Left cardiac atrium (tissue), 4 donors: ENCODE measurements at regions not wholly inside any gene's neighbourhood (a gene's known extent, or its start where the extent isn't known, plus 50 kb on each side); places are given as distances from the start of the nearest gene placed in this dataset.
"Not testable (repeated sequence)": the region's sequence is repeated elsewhere in the genome, so short reads cannot be mapped to it uniquely, and the experiment has no call there.

ENCODE experiments used
- ATAC-seq, 2 donors: fragments of 200-7000 bp; cut with Tn5 transposase; one replicate each; pipeline ENCODE4 v1.9.1; 2020; ENCODE audit warnings: mild to moderate bottlenecking in 2 of 2, moderate library complexity in 2 of 2
- DNase-seq: peaks from one replicate; pipeline ENCODE4 v3.0.0-alpha.2; 2020
- intact Hi-C, 2 donors: fragments of 100-400 bp; cut with DNase I; formaldehyde crosslinking; loops; one replicate each; pipeline versions ENCODE4 v1.14.1 to v1.15.1; 2022 to 2023
- donor health status: DM: no; HTN: yes; CAD: no.
- donor health status: DM: no; HTN: yes; CAD: no; lungs with severe emphysema.
- donor health status: DM: yes; HTN: yes; CAD: no.
- donor health status: Dilated cardiomyopathy.

DNA sequence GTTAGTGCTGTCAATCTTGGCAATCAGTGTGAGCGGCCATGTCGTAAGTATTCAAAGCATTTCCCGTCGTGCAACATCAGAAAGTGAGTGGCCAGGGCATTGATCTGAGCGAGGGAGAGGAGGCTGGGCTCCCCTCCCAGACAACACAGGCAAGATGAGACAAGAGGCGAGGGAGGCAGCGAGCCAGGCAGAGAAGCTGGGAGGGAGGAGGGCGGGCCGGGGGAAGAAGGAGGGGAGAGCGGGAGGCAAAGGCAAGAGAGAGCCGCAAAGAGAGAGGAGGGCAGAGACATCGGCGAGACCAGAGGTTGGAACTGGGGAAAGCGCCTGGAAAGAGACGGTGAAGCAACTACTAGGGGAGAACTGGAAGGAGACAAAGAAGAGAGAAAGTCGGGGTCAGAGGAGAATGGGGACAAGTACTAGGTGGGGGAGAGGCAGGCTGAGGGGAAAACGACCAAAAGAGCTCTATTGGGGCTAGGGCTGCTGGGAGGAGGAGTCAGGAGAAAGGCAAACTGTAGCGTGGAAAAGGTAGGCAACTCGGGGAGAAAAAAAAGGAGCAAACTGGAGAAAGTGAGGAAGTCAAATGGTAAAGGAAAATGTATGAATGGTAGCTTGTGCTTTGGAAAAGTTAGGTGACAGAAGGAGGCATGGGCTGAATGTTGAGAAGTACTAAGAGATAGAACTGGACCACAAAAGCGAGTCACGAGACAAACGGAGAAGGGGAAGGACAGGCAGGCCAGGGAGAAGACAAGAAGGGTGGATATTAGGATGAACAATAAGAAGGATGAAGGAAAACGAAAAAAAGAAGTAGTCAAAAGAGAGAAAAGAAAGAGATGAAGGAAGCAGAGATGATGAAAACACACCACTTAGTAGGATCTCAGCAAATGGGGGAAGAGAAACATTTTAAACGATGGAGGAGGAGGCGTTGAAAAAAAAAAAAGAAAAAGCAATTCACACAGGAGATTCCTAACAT is 130.5 kb upstream of the C11orf58 start:
- peak; percentile 86 for DNase-seq
- ATAC-seq, result peak; percentile 56 to 75
- intact Hi-C loops, result loop anchor here in 1 of 2 donors (5.0 to 10.0 kb wide), 2 partner anchors 253 to 416 kb away; partner anchors contain the start of gene SOX6

DNA sequence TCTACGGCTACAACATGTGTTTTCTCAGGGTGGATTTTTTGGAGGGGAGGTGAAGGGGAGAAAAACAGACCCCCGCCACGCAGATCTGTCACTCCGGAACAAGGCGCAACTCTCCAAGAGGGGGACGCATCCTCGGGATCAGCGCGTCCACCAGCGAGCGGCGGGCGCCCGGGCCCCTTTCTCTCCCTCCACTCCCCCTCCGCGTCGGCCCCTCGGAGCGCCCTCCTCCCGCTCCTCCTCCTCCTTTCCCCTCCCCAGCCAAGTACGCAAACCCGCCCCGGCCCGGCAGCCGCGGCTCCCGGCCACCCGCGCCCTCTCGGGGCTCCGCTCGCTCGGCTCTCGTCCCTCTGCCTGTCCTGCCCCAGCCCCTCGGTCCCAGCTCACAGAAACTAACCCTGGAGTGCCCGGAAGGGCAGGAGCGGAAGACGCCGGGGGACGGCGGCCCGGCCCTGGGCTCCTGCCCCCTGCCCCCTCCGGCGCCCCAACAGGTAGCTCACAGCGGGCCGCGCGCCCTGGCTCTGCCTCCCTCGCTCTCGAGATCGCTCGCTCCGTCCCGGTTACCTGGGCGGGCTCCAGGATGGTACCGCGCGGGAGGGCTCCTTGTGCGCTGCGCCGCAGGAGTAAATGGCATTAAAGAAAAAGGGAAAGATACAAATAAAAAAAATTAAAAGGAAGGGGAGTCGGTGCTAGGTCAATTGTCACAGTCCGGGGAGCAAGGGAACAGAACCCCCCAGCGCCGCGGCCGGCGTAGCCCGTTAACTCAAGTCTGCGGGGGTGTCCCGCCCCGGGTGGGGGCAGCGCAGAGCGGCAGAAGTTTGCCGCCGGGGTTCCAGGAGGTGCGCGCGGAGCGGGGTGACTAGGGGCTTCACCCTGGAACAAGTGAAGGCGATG is 131.4 kb upstream of the C11orf58 start:
- DNase-seq (peak; percentile 68), ATAC-seq (peak; percentile 56 to 61)
- intact Hi-C loops, result loop anchor here in 1 of 2 donors (5.0 to 10.0 kb wide), 2 partner anchors 252 to 415 kb away; partner anchors contain the start of gene SOX6

DNA sequence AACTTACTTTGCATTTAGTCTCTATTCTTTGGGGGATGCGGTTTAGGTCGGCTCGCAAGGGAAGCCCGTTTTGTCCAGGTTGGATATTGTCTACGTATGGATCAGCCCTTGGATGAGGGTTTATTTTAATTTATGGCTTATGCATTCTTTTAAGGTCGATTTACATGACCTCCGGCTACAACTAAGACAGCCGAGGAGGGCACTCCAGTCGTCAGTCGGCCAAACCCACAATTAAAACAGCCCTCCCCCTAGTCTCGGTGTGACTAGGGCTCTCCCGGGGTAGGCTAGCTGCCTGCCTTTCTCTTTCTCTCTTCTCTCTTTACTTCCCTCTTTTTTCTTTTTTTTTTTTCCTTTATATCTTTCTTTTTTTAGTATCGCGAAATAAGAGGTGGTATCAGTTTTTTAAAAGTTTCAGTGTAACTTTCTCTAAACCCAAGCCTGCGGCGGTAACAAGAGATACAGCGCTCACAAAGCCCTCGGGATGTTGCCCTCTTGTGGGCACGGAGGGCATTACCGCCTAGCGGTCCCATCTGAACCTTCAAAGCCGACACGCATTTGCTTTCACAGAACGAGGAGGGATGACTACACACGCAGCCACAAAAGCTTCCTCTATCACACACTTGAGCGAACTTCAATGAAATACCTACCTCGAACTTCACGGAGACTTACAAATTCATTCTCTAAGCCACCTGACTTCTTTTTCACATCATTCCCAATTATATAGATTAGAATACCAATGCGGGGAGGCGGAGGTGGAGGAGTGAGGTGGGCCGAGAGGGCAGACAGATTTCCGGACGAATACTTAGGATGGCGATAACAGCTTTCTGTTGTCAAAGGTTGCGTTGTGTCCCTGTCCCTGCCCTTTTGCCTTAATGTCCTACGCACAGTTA is 132.3 kb upstream of the C11orf58 start:
- intact Hi-C loops, result loop anchor here in 1 of 2 donors (5.0 to 10.0 kb wide), 2 partner anchors 251 to 414 kb away; partner anchors contain the start of gene SOX6
- DNase-seq (peak; percentile 90), ATAC-seq (peak; percentile 50 to 60)

GRCh38 chr11:16605389-16605893 is 133.0 kb upstream of the C11orf58 start:
- intact Hi-C loops, result loop anchor here in 1 of 2 donors (5.0 to 10.0 kb wide), 2 partner anchors 251 to 413 kb away; partner anchors contain the start of gene SOX6
- peak; percentile 0 for ATAC-seq
- peak; percentile 36 for DNase-seq

DNA sequence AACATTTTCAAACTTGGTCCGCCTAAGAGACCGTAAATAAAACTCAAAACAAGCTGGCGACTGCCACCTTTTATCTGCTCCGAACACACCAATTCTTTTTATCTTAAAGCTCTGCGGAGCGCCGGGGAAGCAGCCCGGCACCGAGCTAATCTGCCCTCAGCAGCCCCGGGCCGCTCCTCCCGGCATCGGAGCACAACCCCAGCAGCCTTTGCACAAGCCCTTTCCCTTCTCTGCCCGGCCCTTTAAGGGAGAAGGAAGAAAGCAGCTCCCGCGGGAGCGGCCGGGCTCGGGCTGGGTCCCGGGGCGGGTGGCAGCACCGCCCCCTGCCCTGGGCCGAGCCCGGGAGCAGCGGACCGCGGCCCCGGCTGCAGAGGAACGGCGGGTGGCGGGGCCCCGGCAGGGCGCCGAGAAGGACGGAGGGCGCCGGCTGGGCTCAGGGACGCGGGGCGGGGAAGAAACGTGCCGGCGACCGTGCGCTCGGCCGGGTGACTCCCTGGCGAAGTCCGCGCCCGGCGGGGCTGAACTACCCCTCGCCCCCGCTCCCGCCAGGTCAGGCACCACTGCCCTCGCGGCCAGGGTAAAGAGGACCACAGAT is 133.6 kb upstream of the C11orf58 start:
- intact Hi-C loops, result loop anchor here in 1 of 2 donors (5.0 to 10.0 kb wide), 2 partner anchors 250 to 413 kb away; partner anchors contain the start of gene SOX6
- ATAC-seq (peak; percentile 23 to 39), DNase-seq (peak; percentile 56)

GRCh38 chr11:16603890-16604793 is 134.3 kb upstream of the C11orf58 start:
- intact Hi-C loops, result loop anchor here in 1 of 2 donors (10.0 kb wide), 1 partner anchor 249 kb away; the partner anchor contains the start of gene SOX6
- ATAC-seq (peak; percentile 51 to 56), DNase-seq (peak; percentile 76)

- intact Hi-C loops, result loop anchor here in 1 of 2 donors (10.0 kb wide), 1 partner anchor 248 kb away; the partner anchor contains the start of gene SOX6
- ATAC-seq (no peak), DNase-seq (no peak)
Observed at GRCh38 chr11:16603245-16603644, 135.2 kb upstream of the C11orf58 start.

GRCh38 chr11:16598906-16599305 is 139.5 kb upstream of the C11orf58 start:
- no peak for DNase-seq
- no peak for ATAC-seq
- intact Hi-C loops, result no loop called here

DNA sequence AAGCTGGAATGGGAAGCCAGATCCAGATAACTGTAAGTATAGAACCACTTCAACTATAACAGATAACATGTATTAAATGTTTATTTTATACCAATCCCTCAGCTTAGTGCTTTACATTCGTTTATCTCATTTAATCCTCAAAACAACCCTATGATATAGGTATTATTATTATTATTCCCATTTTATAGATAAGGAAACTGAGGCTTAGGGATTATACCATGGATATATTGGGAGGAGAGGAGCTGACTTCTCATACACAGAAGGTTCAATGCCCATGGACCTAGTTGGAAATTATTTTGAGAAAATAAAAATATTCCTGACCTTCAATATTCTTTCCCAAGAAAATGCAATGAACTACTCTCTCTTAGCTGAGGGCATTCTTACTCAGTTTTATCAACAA is 140.4 kb upstream of the C11orf58 start:
- no peak for ATAC-seq
- intact Hi-C loops, result no loop called here

DNA sequence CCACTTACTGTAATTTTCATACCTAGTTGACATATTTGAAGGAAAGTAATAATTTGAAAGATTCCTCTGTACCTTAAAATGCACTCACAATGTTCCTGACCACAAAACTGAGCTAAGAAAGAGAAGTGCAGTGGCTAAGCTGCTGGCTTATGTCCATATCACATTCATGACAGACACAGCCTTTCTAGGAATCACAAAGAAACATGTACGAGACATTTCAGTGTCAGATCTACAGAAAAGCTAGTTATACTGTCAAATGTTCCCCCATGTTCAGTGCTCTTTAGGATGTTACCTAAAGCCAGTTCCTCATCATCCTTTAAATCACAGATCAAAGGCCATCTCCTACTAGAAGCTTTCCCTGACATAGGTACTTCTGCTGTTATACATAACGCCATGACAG is 142.2 kb upstream of the C11orf58 start:
- no peak for DNase-seq
- ATAC-seq, result no peak
- intact Hi-C loops, result no loop called here

More for the DNA sequence above, 140.4 kb upstream of the C11orf58 start:
- DNase-seq, result no peak

DNA sequence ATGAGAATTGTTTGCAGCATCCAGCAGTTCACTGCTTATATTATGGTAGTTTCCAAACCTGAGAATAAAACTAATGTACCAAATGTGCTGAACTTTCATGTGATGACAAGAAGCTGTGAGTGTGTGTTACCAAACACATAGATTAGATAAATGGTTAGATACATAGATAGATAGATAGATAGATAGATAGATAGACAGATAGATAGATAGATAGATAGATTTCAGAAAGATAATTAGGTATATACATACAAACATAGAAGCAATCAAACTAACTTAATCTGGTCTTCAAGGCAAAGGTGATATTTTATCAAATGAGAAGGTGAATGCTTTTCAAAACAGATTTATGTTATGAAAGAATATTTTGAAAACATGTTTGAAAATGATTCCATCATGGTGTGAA is 147.3 kb upstream of the C11orf58 start:
- intact Hi-C loops, result no loop called here
- ATAC-seq (no peak), DNase-seq (no peak)

GRCh38 chr11:16587670-16588069 is 150.8 kb upstream of the C11orf58 start:
- intact Hi-C loops, result no loop called here
- DNase-seq (peak; percentile 40), ATAC-seq (peak; percentile 81 to 96)

DNA sequence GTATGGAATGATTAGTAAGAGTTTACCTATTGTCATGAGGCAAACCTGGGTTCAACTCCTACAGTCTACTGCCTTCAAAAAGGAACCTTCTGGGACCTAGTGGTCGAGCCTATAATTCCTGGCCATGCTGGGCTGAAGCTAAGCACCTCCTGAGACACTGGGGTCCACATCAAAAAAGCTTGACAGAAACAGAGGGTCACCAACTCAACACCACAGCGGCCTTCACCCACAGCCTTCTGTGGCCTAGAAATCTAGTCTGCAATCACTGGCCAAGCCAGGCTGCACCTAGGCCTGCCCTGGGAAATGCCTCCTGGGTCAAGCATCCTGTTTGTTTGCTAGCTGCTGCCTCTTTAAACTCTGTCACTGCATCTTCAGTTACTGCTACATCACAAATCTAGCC is 153.9 kb upstream of the C11orf58 start:
- DNase-seq (no peak), ATAC-seq (no peak)
- intact Hi-C loops, result no loop called here

- intact Hi-C loops, DNase-seq, ATAC-seq: not testable (repeated sequence)
Observed at GRCh38 chr11:16581078-16581477, 157.4 kb upstream of the C11orf58 start.

DNA sequence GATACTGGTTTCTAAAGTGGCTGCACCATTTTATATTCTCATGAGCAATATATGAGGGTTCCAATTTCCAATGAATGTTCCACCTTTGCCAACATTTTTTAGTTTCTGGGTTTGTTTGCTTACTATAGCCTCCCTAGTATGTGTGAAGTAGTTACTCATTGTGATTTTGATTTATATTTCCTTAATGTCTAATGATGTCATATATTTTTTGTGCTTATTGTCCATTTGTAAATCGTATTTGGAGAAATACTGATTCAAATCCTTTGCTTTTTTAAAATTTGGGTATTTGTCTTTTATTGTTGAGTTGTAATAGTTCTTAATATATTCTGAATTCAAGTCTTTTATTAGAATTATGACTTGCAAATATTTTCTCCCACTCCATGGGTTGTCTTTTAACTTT is 161.0 kb upstream of the C11orf58 start:
- DNase-seq, result no peak
- no peak for ATAC-seq
- intact Hi-C loops, result no loop called here

DNA sequence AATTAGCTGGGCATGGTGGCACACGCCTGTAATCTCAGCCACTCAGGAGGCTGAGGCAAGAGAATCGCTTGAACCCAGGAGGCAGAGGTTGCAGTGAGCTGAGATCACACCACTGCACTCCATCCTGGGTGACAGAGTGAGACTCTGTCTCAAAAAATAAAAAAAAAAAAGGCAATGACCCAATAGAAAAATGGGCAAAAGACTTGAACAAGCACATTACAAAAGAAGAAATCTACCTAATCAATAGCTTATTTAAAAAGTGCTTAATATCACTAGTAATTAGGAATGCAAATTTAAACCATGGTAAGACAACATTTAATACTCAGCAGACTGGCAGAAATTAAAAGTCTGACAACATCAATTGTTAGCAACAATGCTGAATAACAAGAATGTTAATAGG is 163.6 kb upstream of the C11orf58 start:
- intact Hi-C loops, ATAC-seq, DNase-seq: not testable (repeated sequence)
